Fibroblast of skin of right biceps (primary cell): ENCODE measurements at regions not wholly inside any gene's neighbourhood (a gene's known extent, or its start where the extent isn't known, plus 50 kb on each side); places are given as distances from the start of the nearest gene placed in this dataset.
"Not testable (repeated sequence)": the region's sequence is repeated elsewhere in the genome, so short reads cannot be mapped to it uniquely, and the experiment has no call there.

Source experiments
- DNase-seq: peaks from one replicate; pipeline ENCODE4 v3.0.0-alpha.2; 2013

GRCh38 chr3:6392123-6392522 lies 468.8 kb upstream of the GRM7 start:
- DNase-seq, result no peak

- no peak for DNase-seq
Observed at GRCh38 chr3:6394944-6395343, 466.0 kb upstream of the GRM7 start.

- DNase-seq, result no peak
Observed at GRCh38 chr3:6396631-6397030, 464.3 kb upstream of the GRM7 start.

DNA sequence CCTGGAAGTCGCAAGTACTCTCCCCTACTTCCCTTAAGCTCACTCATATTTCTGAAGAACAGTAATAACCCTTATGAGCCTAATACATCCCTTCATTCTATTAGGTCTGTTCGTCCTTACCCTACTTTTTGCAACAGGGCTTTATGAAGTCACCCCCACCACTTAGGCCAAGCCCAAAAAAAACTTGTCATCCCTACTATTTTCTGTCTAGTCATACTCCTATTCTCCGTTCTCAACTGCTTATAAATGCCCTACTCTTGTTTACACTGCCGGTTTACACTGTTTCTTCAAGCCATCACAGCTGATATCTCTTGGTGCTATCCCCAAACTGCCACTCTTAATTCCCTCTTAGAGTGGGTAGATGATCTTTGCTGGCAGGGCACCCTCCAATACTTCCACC lies 458.2 kb upstream of the GRM7 start:
- DNase-seq, result not testable (repeated sequence)

DNA sequence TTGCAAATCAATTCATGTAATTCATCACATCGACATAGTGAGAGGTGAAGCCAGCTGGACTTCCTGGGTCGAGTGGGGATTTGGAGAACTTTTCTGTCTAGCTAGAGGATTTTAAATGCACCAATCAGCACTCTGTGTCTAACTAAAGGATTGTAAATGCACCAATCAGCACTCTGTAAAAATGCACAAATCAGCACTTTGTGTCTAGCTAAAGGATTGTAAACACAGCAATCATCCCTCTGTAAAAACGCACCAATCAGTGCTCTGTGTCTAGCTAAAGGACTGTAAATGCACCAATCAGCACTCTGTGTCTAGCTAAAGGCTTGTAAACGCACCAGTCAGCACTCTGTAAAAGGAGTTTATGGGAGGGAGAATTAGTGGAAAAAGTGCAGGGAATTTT lies 454.0 kb upstream of the GRM7 start:
- DNase-seq, result not testable (repeated sequence)

GRCh38 chr3:6416049-6416661 lies 444.8 kb upstream of the GRM7 start:
- DNase-seq, result no peak

GRCh38 chr3:6417174-6417573 lies 443.7 kb upstream of the GRM7 start:
- no peak for DNase-seq

- DNase-seq, result no peak
Observed at GRCh38 chr3:6418485-6418884, 442.4 kb upstream of the GRM7 start.

- no peak for DNase-seq
Observed at GRCh38 chr3:6421666-6422445, 439.1 kb upstream of the GRM7 start.

GRCh38 chr3:6425289-6425820 lies 435.6 kb upstream of the GRM7 start:
- DNase-seq, result no peak

- DNase-seq, result not testable (repeated sequence)
Observed at GRCh38 chr3:6428276-6428675, 432.6 kb upstream of the GRM7 start.

DNA sequence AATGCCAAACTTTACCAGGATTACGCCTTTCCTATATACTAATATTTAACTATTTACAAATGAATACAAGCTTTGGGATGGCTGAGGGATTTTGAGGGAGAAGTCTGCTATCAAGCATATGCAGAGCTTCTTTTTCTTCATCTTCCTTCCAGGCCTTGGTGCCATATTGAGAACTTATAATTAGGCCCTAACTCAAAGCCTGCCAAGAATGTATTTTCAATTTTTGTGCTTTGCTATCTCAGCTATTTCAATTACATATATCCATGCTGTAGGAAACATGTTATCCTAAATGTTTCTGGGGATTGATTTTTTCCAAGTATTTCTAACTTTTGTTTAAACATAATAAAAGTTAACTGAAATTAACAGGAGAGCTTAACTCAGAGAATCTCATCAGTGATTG lies 425.0 kb upstream of the GRM7 start:
- no peak for DNase-seq

GRCh38 chr3:6437631-6438030 lies 423.3 kb upstream of the GRM7 start:
- DNase-seq, result no peak

- DNase-seq, result no peak
Observed at GRCh38 chr3:6438031-6438430, 422.9 kb upstream of the GRM7 start.

- DNase-seq, result no peak
Observed at GRCh38 chr3:6439226-6439625, 421.7 kb upstream of the GRM7 start.

DNA sequence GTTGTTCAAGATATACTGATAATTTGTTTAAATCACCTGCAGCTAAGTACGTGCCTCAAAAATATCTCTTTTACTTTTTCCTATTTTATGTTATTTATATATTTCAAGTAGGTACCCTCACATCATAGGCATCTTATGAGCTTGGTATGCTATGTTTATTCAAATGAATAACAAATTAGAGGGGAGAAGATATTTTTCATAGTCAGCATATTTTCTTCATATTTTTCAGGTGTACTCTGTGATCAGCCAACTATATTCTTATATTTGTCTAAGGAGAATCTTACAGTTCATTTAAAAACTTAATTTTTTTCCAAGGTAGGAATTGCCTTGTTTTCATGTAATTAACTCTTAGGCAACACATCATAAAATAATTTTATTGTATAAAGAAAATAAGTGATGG lies 421.1 kb upstream of the GRM7 start:
- no peak for DNase-seq

GRCh38 chr3:6444888-6445658 lies 415.8 kb upstream of the GRM7 start:
- no peak for DNase-seq

DNA sequence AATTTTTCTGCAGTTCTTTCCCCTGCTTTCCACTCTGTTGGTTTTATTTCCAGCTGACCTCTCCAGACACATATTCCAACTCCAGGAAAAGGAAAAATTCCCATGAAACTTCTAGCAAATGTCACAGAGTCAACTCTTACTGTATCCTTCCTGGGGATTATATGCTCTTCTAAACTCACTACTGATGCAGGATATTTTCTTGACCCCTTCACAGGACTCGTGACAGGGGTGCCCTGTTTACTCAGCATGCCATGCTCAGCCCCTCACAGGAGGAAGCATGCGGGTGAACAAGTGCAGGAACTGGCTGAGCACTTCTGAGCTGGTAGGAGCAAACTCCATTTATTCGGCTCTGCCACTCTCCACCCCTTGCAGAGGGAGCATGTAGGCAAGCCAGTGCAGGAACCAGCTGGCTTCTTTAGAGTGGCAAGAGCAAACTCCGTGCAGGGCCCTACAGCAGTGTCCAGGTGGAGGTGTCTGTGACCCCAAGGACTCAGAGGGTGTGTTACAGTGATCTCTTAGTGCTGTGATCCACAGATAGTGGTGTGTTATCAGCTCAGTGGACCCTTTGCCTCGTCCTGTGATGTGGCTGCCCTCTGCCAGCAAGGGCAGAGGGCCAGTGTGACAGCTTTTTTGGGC lies 413.6 kb upstream of the GRM7 start:
- DNase-seq, result no peak

DNA sequence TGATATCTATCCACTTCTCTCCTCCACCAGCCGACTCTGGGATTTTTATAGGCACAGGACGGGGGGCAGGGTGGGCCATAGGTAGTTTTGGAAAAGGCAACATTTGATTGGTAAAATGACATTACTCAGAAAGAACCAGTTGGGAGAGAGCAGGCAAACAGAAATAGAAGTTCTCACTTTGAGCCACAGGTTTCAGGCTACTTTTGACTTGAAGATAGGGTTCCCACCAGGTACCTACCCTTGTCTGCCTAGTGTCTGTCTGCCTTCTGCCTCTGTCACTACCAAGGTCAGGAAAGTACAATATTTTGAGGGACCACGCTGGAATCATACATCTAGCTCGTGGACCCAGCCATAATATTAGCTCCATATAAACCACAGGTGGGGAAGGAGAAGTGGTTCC lies 412.9 kb upstream of the GRM7 start:
- DNase-seq, result no peak

DNA sequence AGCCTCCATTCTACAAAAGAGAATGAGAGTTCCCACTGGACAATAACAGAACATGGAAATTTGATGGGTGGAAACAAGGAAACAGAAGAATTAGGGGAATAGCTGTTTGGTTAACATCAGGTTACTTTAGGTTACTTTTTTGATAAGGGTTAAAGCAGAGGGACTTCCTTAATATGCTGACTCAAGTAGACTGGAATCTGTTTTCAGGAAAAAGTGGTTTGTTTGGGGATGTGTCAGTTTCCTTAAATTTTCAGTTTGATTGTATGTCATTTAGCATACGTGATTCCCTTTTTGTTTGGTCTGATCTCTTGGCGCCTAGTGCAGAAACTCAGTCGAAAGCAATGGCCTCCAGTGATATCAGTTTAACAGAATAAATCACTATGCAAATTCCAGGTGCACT lies 411.8 kb upstream of the GRM7 start:
- DNase-seq, result no peak

- no peak for DNase-seq
Observed at GRCh38 chr3:6452974-6453373, 407.9 kb upstream of the GRM7 start.

- no peak for DNase-seq
Observed at GRCh38 chr3:6455031-6455430, 405.9 kb upstream of the GRM7 start.

- no peak for DNase-seq
Observed at GRCh38 chr3:6467186-6467585, 393.7 kb upstream of the GRM7 start.
